IPS DF 6.9 (cell line): ENCODE measurements at regions not wholly inside any gene's neighbourhood (a gene's known extent, or its start where the extent isn't known, plus 50 kb on each side); places are given as distances from the start of the nearest gene placed in this dataset.
"Not testable (repeated sequence)": the region's sequence is repeated elsewhere in the genome, so short reads cannot be mapped to it uniquely, and the experiment has no call there.

Source experiments
- DNase-seq: peaks from one replicate; pipeline ENCODE4 v3.0.0-alpha.2; 2013; ENCODE audit warnings: low read depth, low spot score
- H3K27ac ChIP-seq: one replicate; pipeline ENCODE4 v1.5.1; 2013; ENCODE audit warnings: low read length, control low read depth
- H3K27me3 ChIP-seq: 2 replicates; pipeline ENCODE4 v1.6.1; 2013; ENCODE audit warnings: mild to moderate bottlenecking, low read length; ENCODE audit not compliant: control insufficient read depth, insufficient read depth
- H3K36me3 ChIP-seq: 2 replicates; pipeline ENCODE4 v1.6.1; 2013; ENCODE audit warnings: low read length; ENCODE audit not compliant: control insufficient read depth, insufficient read depth
- H3K4me1 ChIP-seq: 2 replicates; pipeline ENCODE4 v1.6.1; 2013; ENCODE audit warnings: low read length; ENCODE audit not compliant: control insufficient read depth, insufficient read depth
- H3K4me3 ChIP-seq: 2 replicates; pipeline ENCODE4 v1.5.1; 2013; ENCODE audit warnings: mild to moderate bottlenecking, low read length
- H3K9me3 ChIP-seq: 2 replicates; pipeline ENCODE4 v1.6.1; 2013; ENCODE audit warnings: low read length, inconsistent platforms; ENCODE audit not compliant: control insufficient read depth, insufficient read depth
- whole genome bisulfite sequencing: extraction: QIAGEN DNeasy Blood & Tissue Kit; methylation state at CpG from one replicate; pipeline ENCODE4 v1.1.7; 2013; ENCODE audit warnings: mixed read lengths, missing lambda C conversion rate; ENCODE audit not compliant: insufficient read length, insufficient coverage; 5-methylcytosine and 5-hydroxymethylcytosine counted together

DNA sequence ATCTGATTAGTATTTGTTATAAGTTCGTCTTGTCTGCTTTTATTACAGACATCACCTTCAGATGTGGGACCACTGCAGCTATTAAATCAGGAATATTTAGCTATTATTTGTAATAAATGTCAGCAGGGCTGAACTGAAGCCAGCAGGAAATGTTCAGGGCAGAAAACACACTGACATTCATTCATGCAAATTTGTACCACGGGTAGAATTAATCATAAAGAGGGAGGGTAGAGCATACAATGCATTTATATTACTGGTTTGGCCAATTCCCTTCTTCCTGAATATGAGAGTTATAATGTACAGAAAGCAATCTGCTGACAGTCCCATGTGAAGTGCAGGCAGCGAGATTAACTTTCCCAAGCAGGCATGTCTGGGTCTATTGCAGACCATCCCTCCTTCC, 117.3 kb upstream of the NUDT12 start:
- Histone ChIP-seq H3K27me3 (no peaks in the 10 kb centered on the region), H3K4me3 (no peak overlapping the region), H3K36me3 (no peaks in the 10 kb centered on the region), H3K9me3 (no peaks in the 10 kb centered on the region), H3K27ac (no peak overlapping the region), H3K4me1 (no peaks in the 10 kb centered on the region)
- DNase-seq: no peak
- WGBS: no CpG with 5 or more reads among the region's 3 CpGs

DNA sequence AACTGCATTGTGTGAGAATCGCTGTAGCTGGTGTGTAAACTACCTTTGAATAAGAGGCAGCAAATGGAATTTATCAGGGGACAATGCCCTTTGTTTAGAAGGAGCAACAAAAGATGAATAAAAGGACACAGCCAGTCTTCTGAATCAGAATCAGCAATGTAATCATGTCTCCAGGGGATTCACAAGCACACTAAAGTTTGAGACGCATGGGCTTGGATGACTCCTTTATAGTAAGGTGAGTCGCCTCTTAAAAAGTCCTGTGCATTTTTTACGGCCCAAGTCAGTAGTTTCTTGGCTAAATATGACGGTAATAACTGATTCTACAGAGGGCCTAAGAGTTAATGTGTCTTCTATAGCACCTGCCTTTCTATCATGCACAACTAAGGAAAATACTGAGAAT, 113.6 kb upstream of the NUDT12 start:
- H3K4me1 ChIP-seq, H3K9me3 ChIP-seq, H3K27ac ChIP-seq, H3K36me3 ChIP-seq, H3K27me3 ChIP-seq, DNase-seq, H3K4me3 ChIP-seq: not testable (repeated sequence)
- no CpG with 5 or more reads among the region's 5 CpGs for WGBS

DNA sequence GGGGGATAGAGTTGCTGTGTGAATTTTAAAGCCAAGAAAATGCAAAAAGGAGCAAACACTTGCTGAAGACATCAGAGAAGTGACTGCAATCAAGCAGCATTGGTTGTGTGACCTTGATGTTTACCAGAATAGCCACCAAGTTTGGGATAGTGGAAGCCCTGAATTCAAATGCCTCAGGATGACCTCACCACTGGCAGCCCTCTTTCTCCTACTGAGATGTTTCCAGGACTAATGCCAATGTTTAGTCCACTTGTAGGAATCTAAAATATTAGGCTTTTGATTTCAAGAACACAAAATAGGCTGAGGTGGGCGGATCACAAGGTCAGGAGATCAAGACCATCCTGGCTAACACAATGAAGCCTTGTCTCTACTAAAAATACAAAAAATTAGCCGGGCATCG, 112.2 kb upstream of the NUDT12 start:
- no peaks in the 10 kb centered on the region for H3K9me3 ChIP-seq
- DNase-seq: no peak
- H3K36me3 ChIP-seq: no peaks in the 10 kb centered on the region
- H3K4me1 ChIP-seq: no peaks in the 10 kb centered on the region
- H3K4me3 ChIP-seq: no peak overlapping the region
- H3K27ac ChIP-seq: no peak overlapping the region
- H3K27me3 ChIP-seq: no peaks in the 10 kb centered on the region
- WGBS: no CpG with 5 or more reads among the region's 3 CpGs

DNA sequence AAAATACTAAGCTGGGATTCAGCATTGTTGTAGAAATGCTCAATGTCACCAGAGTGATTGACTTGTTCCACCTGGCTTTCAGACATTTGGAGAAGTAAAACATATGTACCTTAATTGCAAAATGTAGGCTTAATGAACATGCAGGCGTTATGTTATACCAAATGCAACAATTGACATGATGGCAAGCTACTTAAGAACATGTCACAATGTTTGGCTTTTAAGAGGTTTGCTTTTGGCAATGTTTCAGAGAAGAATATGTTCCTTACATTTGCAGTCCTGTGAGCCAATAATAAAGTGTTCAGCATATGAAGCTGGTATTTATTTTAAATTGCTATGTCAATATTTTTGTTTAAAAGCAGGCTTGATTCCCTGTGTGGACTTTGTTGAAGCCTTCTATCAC, 111.7 kb upstream of the NUDT12 start:
- H3K4me3 ChIP-seq: no peak overlapping the region
- H3K4me1 ChIP-seq: no peaks in the 10 kb centered on the region
- no peak for DNase-seq
- no CpG with 5 or more reads among the region's 1 CpG for WGBS
- H3K27me3 ChIP-seq: no peaks in the 10 kb centered on the region
- H3K27ac ChIP-seq: no peak overlapping the region
- no peaks in the 10 kb centered on the region for H3K36me3 ChIP-seq
- no peaks in the 10 kb centered on the region for H3K9me3 ChIP-seq

DNA sequence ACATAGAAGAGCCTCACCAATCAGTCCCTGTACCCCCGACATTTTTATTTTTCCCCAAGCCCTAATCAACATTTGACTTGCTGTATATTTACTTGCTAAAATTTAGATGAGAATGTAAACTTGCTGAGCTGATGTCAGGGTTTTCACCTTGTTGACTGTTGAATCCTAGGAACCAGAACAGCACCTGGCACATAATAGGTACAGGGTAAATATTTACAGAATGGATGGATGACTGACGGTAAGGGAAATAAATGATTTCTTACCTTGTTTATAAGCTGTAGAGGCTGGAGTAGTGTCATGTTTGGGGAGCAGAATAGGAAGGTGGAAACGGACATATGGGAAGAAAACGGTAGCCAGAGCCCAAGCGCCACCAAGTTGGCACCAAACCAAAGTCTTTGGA, 107.0 kb upstream of the NUDT12 start:
- Histone ChIP-seq H3K27me3 (no peaks in the 10 kb centered on the region), H3K36me3 (no peaks in the 10 kb centered on the region), H3K4me1 (no peaks in the 10 kb centered on the region), H3K27ac (no peak overlapping the region), H3K9me3 (no peaks in the 10 kb centered on the region), H3K4me3 (no peak overlapping the region)
- no peak for DNase-seq
- WGBS: no CpG with 5 or more reads among the region's 5 CpGs

DNA sequence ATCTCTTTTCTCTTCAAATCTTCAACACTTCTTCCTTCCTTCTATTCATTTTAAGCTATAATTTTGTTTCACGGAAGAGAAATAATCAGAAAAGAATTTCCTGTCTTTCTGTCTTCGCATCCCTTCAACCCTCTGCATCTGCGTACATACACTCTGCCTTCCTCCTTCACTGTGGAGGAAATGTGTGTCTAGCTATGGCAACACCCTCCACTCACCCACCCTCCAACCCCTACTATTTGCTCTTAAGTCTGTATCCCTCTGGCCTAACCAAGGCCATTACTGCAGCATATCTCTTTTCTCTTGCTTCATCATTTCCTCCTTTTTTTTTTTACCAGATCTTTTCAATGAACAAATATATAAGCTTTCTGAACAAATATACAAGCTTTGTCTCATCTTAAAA, 105.7 kb upstream of the NUDT12 start:
- Histone ChIP-seq H3K4me1 (no peaks in the 10 kb centered on the region), H3K9me3 (no peaks in the 10 kb centered on the region), H3K27me3 (no peaks in the 10 kb centered on the region), H3K4me3 (no peak overlapping the region), H3K36me3 (no peaks in the 10 kb centered on the region), H3K27ac (no peak overlapping the region)
- no peak for DNase-seq
- WGBS: no CpG with 5 or more reads among the region's 3 CpGs

DNA sequence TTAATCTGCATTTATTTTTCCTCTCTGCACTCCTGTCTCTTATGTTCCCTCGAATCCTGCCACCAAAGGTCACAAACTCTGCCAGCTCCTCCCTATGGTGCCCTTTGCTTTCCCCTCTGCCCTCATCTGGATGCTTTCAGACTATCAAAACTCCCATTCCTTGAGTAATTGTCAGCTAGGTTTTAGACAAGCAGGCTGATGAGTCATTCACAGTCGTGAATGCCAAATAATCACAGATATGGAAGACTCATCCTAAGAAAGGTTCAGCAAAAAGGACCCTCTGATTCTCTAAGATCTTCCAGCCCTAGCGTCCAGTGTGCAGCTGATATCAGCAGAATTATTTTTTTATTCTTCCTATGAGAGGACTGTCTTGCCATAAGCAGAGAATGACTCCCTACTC, 104.5 kb upstream of the NUDT12 start:
- Histone ChIP-seq H3K9me3 (no peaks in the 10 kb centered on the region), H3K4me3 (no peak overlapping the region), H3K27ac (no peak overlapping the region), H3K36me3 (no peaks in the 10 kb centered on the region), H3K4me1 (no peaks in the 10 kb centered on the region), H3K27me3 (no peaks in the 10 kb centered on the region)
- no CpG with 5 or more reads among the region's 3 CpGs for WGBS
- no peak for DNase-seq

DNA sequence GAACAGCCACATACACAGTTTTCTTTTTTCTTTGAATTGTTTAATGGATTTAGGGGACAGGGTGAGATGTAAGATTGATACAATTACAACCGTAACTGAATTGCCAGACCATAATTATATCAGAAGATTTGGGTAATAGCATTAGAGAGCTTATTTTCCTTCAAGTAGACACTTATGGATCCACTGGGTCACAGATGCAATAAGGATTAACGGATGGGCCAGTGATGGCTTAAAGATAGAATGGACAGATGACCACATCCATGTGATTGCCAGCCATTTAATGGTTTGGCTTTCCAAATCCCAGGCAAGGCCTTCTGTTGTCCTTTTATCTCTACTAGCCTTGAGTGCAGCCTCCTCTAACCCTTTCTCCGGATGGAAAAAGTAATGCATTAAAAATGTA, 94.7 kb upstream of the NUDT12 start:
- no peaks in the 10 kb centered on the region for H3K9me3 ChIP-seq
- no CpG with 5 or more reads among the region's 3 CpGs for WGBS
- H3K4me3 ChIP-seq: no peak overlapping the region
- no peaks in the 10 kb centered on the region for H3K36me3 ChIP-seq
- H3K27ac ChIP-seq: no peak overlapping the region
- H3K4me1 ChIP-seq: no peaks in the 10 kb centered on the region
- no peaks in the 10 kb centered on the region for H3K27me3 ChIP-seq
- no peak for DNase-seq

DNA sequence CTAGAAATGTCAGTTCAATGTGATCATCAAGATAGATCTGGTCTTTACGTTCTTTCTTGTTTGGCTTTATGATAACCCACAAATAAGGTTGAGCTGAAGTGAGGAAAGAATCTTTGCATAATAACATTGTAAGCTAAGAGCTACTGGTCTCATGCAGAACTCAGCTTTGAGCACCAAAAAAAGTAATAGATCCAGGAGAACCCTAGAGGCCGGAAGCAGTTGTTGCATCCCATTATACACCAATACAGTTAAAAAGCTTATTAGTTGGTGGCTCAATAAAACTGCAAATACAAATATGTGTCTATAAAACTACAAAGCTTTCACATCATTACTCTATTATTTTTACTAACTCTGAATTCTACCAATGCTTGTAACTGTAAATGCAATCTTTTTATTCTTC, 85.5 kb upstream of the NUDT12 start:
- H3K4me3 ChIP-seq: no peak overlapping the region
- H3K27ac ChIP-seq: no peak overlapping the region
- WGBS: no CpG with 5 or more reads among the region's 2 CpGs

DNA sequence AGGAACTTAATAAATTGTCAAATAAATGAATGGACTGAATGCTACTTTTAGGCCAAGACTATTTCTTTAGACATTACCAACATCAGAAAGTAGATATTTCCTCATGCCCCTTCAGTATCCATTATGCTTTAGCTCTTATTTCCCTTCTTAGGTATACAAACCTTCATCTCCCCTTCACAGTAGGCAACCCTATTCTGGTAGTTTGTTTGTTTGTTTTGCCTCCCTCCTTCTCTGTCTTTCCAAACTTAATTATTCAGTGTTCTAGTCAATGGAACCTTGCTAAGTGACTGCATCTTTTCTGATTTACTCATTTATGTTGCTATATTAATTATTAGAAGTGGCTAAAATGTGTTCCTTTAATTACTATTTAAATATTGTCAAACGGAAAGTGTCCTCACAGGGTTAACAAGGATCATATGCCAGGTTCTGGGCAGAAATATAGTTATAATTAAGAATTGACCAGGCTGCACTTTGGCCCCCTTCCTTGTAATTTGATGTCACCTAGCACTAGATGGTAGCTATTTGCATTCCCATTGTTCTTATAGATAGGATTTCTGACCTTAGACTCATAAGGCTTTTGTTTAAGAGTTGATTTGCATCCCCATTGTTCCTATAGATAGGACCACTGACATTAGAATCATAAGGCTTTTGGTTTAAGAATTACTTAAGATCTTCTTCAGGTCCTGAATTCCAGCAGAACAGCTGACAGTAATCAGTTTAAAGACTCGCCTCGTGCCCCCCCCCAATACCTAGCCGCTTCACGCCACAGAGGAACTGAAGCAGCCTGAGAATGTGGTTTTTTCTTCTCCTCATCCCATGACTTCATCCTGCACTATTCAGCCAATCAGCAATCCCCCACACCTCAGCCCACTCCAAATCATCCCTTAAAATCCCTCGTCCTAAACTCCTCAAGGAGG, 84.4 kb upstream of the NUDT12 start:
- Histone ChIP-seq H3K9me3 (no peaks in the 10 kb centered on the region), H3K27me3 (no peaks in the 10 kb centered on the region), H3K4me3 (no peak overlapping the region), H3K27ac (no peak overlapping the region), H3K36me3 (no peaks in the 10 kb centered on the region), H3K4me1 (peaks cover 1% of the 10 kb centered on the region; the same call in 1 of the 2 replicates)
- DNase-seq: no peak
- no CpG with 5 or more reads among the region's 6 CpGs for WGBS

More for the DNA sequence above, 85.5 kb upstream of the NUDT12 start:
- Histone ChIP-seq H3K36me3 (no peaks in the 10 kb centered on the region), H3K4me1 (peaks cover 1% of the 10 kb centered on the region; the same call in 1 of the 2 replicates), H3K9me3 (no peaks in the 10 kb centered on the region), H3K27me3 (no peaks in the 10 kb centered on the region)
- DNase-seq: no peak

DNA sequence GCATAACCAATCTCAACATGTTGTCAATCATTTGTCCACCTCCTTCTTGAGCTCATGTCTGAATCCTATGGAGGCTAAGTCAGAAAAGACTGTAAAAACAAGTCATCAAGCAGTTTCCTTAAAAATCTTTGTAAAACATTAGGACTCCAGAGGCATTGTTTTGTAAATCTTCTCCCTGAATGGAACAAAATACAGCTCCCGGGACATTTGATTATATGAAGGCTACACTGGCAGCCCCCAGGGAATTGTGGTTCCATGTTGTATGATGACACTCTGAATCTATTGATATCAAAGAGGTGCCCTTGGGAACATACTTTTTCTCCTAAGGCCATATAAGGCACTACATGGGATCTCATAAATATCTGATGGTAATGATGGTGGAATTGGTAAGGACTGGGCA, 83.2 kb upstream of the NUDT12 start:
- no CpG with 5 or more reads among the region's 1 CpG for WGBS

More for the DNA sequence above, 83.2 kb upstream of the NUDT12 start:
- Histone ChIP-seq H3K27ac (no peak overlapping the region), H3K36me3 (no peaks in the 10 kb centered on the region), H3K9me3 (no peaks in the 10 kb centered on the region), H3K4me1 (peaks cover 1% of the 10 kb centered on the region; the same call in 1 of the 2 replicates), H3K4me3 (no peak overlapping the region), H3K27me3 (no peaks in the 10 kb centered on the region)
- DNase-seq: no peak
